Activated CD8-positive, alpha-beta T cell treated with anti-CD3 and anti-CD28 coated beads, Interleukin-2, amount 10 ng/mL, durations not matched to agents 7 days and 5 days (primary cell): ENCODE measurements at regions not wholly inside any gene's neighbourhood (a gene's known extent, or its start where the extent isn't known, plus 50 kb on each side); places are given as distances from the start of the nearest gene placed in this dataset.

Experiments
- ATAC-seq: fragments of 150-1000 bp; cut with Tn5 transposase; one replicate; pipeline ENCODE4 v1.10.0; 2021; ENCODE audit warnings: moderate library complexity
- CTCF ChIA-PET: fragments of 350-600 bp; sonication (Branson Sonifier 250); formaldehyde crosslinking; loops from one replicate; lab custom pipeline; 2021; ENCODE audit warnings: antibody characterized with exemption; lab: Charles Lee
- POLR2A ChIA-PET: fragments of 350-600 bp; sonication (Branson Sonifier 250); formaldehyde crosslinking; loops from one replicate; lab custom pipeline; 2021; ENCODE audit warnings: antibody characterized with exemption; lab: Charles Lee
- DNase-seq: peaks from one replicate; pipeline ENCODE4 v3.0.0-alpha.2; 2020
- H3K27ac Mint-ChIP-seq: one replicate; pipeline ENCODE4 v1.8.0; 2021; ENCODE audit warnings: mild to moderate bottlenecking, mixed read lengths
- H3K27me3 Mint-ChIP-seq: one replicate; pipeline ENCODE4 v1.8.0; 2021; ENCODE audit warnings: low read depth, mixed read lengths
- H3K36me3 Mint-ChIP-seq: one replicate; pipeline ENCODE4 v1.8.0; 2021; ENCODE audit warnings: low read depth, mixed read lengths
- H3K4me1 Mint-ChIP-seq: one replicate; pipeline ENCODE4 v1.8.0; 2021; ENCODE audit warnings: low read depth, mixed read lengths
- H3K4me3 Mint-ChIP-seq: one replicate; pipeline ENCODE4 v1.8.0; 2021; ENCODE audit warnings: mild to moderate bottlenecking, mixed read lengths
- H3K9me3 Mint-ChIP-seq: one replicate; pipeline ENCODE4 v1.8.0; 2022; ENCODE audit warnings: mixed read lengths; ENCODE audit not compliant: insufficient read depth

- Mint-ChIP-seq H3K36me3 (no peaks in the 10 kb centered on the region), H3K4me3 (no peak overlapping the region), H3K27ac (no peak overlapping the region), H3K4me1 (no peaks in the 10 kb centered on the region), H3K27me3 (no peaks in the 10 kb centered on the region), H3K9me3 (peaks cover 29% of the 10 kb centered on the region)
- ChIA-PET POLR2A (no interaction called here), CTCF (no interaction called here)
- DNase-seq (no peak), ATAC-seq (no peak)
Observed at GRCh38 chr7:53740971-53741370, 705.5 kb downstream of the POM121L12 start.

GRCh38 chr7:53743697-53744402 is 708.4 kb downstream of the POM121L12 start:
- Mint-ChIP-seq H3K36me3 (no peaks in the 10 kb centered on the region), H3K4me1 (no peaks in the 10 kb centered on the region), H3K27ac (no peak overlapping the region), H3K27me3 (no peaks in the 10 kb centered on the region), H3K4me3 (no peak overlapping the region), H3K9me3 (peaks cover 36% of the 10 kb centered on the region)
- no peak for DNase-seq
- CTCF ChIA-PET, result no interaction called here
- POLR2A ChIA-PET, result no interaction called here
- no peak for ATAC-seq

- ATAC-seq (no peak), DNase-seq (no peak)
- CTCF ChIA-PET, result no interaction called here
- Mint-ChIP-seq H3K4me3 (no peak overlapping the region), H3K36me3 (no peaks in the 10 kb centered on the region), H3K27me3 (no peaks in the 10 kb centered on the region), H3K27ac (no peak overlapping the region), H3K9me3 (peaks cover 32% of the 10 kb centered on the region), H3K4me1 (no peaks in the 10 kb centered on the region)
- POLR2A ChIA-PET, result no interaction called here
Observed at GRCh38 chr7:53744403-53744760, 708.9 kb downstream of the POM121L12 start.

- Mint-ChIP-seq H3K36me3 (no peaks in the 10 kb centered on the region), H3K9me3 (peaks cover 22% of the 10 kb centered on the region), H3K4me3 (no peak overlapping the region), H3K27ac (no peak overlapping the region), H3K27me3 (no peaks in the 10 kb centered on the region), H3K4me1 (no peaks in the 10 kb centered on the region)
- DNase-seq, result no peak
- ATAC-seq, result no peak
- POLR2A ChIA-PET, result no interaction called here
- CTCF ChIA-PET, result no interaction called here
Observed at GRCh38 chr7:53756946-53757345, 721.5 kb downstream of the POM121L12 start.

- ATAC-seq (no peak), DNase-seq (no peak)
- Mint-ChIP-seq H3K27ac (no peak overlapping the region), H3K36me3 (no peaks in the 10 kb centered on the region), H3K4me3 (no peak overlapping the region), H3K9me3 (peaks cover 38% of the 10 kb centered on the region), H3K27me3 (no peaks in the 10 kb centered on the region), H3K4me1 (no peaks in the 10 kb centered on the region)
- ChIA-PET POLR2A (no interaction called here), CTCF (no interaction called here)
Observed at GRCh38 chr7:53768186-53768585, 732.8 kb downstream of the POM121L12 start.

GRCh38 chr7:53771701-53772100 is 736.3 kb downstream of the POM121L12 start:
- ChIA-PET CTCF (no interaction called here), POLR2A (no interaction called here)
- Mint-ChIP-seq H3K9me3 (peaks cover 35% of the 10 kb centered on the region), H3K36me3 (no peaks in the 10 kb centered on the region), H3K4me3 (no peak overlapping the region), H3K27me3 (no peaks in the 10 kb centered on the region), H3K4me1 (no peaks in the 10 kb centered on the region), H3K27ac (no peak overlapping the region)
- no peak for DNase-seq
- ATAC-seq, result no peak

- POLR2A ChIA-PET, result no interaction called here
- DNase-seq (no peak), ATAC-seq (no peak)
- no peaks in the 10 kb centered on the region for H3K36me3 Mint-ChIP-seq
- no peak overlapping the region for H3K4me3 Mint-ChIP-seq
- no peak overlapping the region for H3K27ac Mint-ChIP-seq
- no peaks in the 10 kb centered on the region for H3K4me1 Mint-ChIP-seq
- H3K9me3 Mint-ChIP-seq, result peaks cover 20% of the 10 kb centered on the region
- CTCF ChIA-PET, result no interaction called here
- no peaks in the 10 kb centered on the region for H3K27me3 Mint-ChIP-seq
Observed at GRCh38 chr7:53776323-53776722, 740.9 kb downstream of the POM121L12 start.

- H3K27ac Mint-ChIP-seq, result no peak overlapping the region
- no peaks in the 10 kb centered on the region for H3K36me3 Mint-ChIP-seq
- H3K27me3 Mint-ChIP-seq, result no peaks in the 10 kb centered on the region
- POLR2A ChIA-PET, result no interaction called here
- H3K4me1 Mint-ChIP-seq, result no peaks in the 10 kb centered on the region
- DNase-seq (no peak), ATAC-seq (no peak)
- CTCF ChIA-PET, result no interaction called here
- H3K9me3 Mint-ChIP-seq, result no peaks in the 10 kb centered on the region
- no peak overlapping the region for H3K4me3 Mint-ChIP-seq
Observed at GRCh38 chr7:53789741-53790140, 752.4 kb upstream of the VSTM2A start.

- H3K4me3 Mint-ChIP-seq, result no peak overlapping the region
- no peak for ATAC-seq
- no peak for DNase-seq
- POLR2A ChIA-PET, result no interaction called here
- CTCF ChIA-PET, result no interaction called here
- H3K9me3 Mint-ChIP-seq, result peaks cover 17% of the 10 kb centered on the region
- no peaks in the 10 kb centered on the region for H3K4me1 Mint-ChIP-seq
- no peaks in the 10 kb centered on the region for H3K27me3 Mint-ChIP-seq
- H3K36me3 Mint-ChIP-seq, result no peaks in the 10 kb centered on the region
- H3K27ac Mint-ChIP-seq, result no peak overlapping the region
Observed at GRCh38 chr7:53794816-53795215, 747.4 kb upstream of the VSTM2A start.

- no peak for ATAC-seq
- CTCF ChIA-PET, result no interaction called here
- H3K4me1 Mint-ChIP-seq, result no peaks in the 10 kb centered on the region
Observed at GRCh38 chr7:53800746-53801145, 741.4 kb upstream of the VSTM2A start.

GRCh38 chr7:53806119-53806518 is 736.1 kb upstream of the VSTM2A start:
- POLR2A ChIA-PET, result no interaction called here

More at GRCh38 chr7:53800746-53801145, 741.4 kb upstream of the VSTM2A start:
- Mint-ChIP-seq H3K4me3 (no peak overlapping the region), H3K27me3 (no peaks in the 10 kb centered on the region), H3K9me3 (peaks cover 10% of the 10 kb centered on the region), H3K36me3 (no peaks in the 10 kb centered on the region), H3K27ac (no peak overlapping the region)
- no peak for DNase-seq
- POLR2A ChIA-PET, result no interaction called here

GRCh38 chr7:53811555-53812079 is 730.6 kb upstream of the VSTM2A start:
- H3K27ac Mint-ChIP-seq, result no peak overlapping the region
- H3K4me1 Mint-ChIP-seq, result no peaks in the 10 kb centered on the region
- ChIA-PET CTCF (no interaction called here), POLR2A (no interaction called here)
- no peak overlapping the region for H3K4me3 Mint-ChIP-seq
- ATAC-seq (no peak), DNase-seq (no peak)
- no peaks in the 10 kb centered on the region for H3K27me3 Mint-ChIP-seq
- peaks cover 15% of the 10 kb centered on the region for H3K9me3 Mint-ChIP-seq
- no peaks in the 10 kb centered on the region for H3K36me3 Mint-ChIP-seq

More at GRCh38 chr7:53806119-53806518, 736.1 kb upstream of the VSTM2A start:
- Mint-ChIP-seq H3K9me3 (peaks cover 9% of the 10 kb centered on the region), H3K4me1 (no peaks in the 10 kb centered on the region), H3K27me3 (no peaks in the 10 kb centered on the region), H3K4me3 (no peak overlapping the region), H3K36me3 (no peaks in the 10 kb centered on the region), H3K27ac (no peak overlapping the region)
- ATAC-seq (no peak), DNase-seq (no peak)
- CTCF ChIA-PET, result no interaction called here

GRCh38 chr7:53812135-53812534 is 730.0 kb upstream of the VSTM2A start:
- DNase-seq, result no peak
- Mint-ChIP-seq H3K4me1 (no peaks in the 10 kb centered on the region), H3K27me3 (no peaks in the 10 kb centered on the region), H3K9me3 (peaks cover 12% of the 10 kb centered on the region), H3K4me3 (no peak overlapping the region), H3K27ac (no peak overlapping the region), H3K36me3 (no peaks in the 10 kb centered on the region)
- ChIA-PET POLR2A (no interaction called here), CTCF (no interaction called here)
- no peak for ATAC-seq
